ENCODE measurements at regions not wholly inside any gene's neighbourhood (a gene's known extent, or its start where the extent isn't known, plus 50 kb on each side); places are given as distances from the start of the nearest gene placed in this dataset.

- Histone ChIP-seq H3K9me3 (no peaks in the 10 kb centered on the region), H3K36me3 (no peaks in the 10 kb centered on the region), H3K27ac (no peak overlapping the region), H3K4me3 (no peak overlapping the region), H3K27me3 (no peaks in the 10 kb centered on the region), H3K4me1 (peaks cover 0 to 11% (median 4%) of the 10 kb centered on the region in 4 donors)
- no peak for DNase-seq
- WGBS (ENCODE audit: insufficient coverage, low coverage, low lambda C conversion rate, missing lambda C conversion rate) = 74% methylated on average over 7 of the region's 7 CpGs
- TF ChIP-seq POLR2A (IDR thresholded peaks at IDR 0.05) (no peak), CTCF (IDR thresholded peaks at IDR 0.05) (no peak)
- intact Hi-C loops (cut with DNase I) = no loop called here
- ATAC-seq = no peak
These were observed 778.1 kb upstream of the WWC1 start for GRCh38 chr5:167513381-167513780.

- no peaks in the 10 kb centered on the region for H3K9me3 ChIP-seq
- whole genome bisulfite sequencing (ENCODE audit: insufficient coverage, low coverage, low lambda C conversion rate, missing lambda C conversion rate) = 87% methylated on average over 2 of the region's 2 CpGs
- TF ChIP-seq CTCF (IDR thresholded peaks at IDR 0.05) (no peak), POLR2A (IDR thresholded peaks at IDR 0.05) (no peak)
- intact Hi-C loops (cut with DNase I) = no loop called here
- H3K36me3 ChIP-seq = no peaks in the 10 kb centered on the region
- no peak overlapping the region for H3K27ac ChIP-seq
- DNase-seq (peak; percentile 31 to 66 (median 49)), ATAC-seq (peak; percentile 59 to 83 (median 67))
- H3K27me3 ChIP-seq = no peaks in the 10 kb centered on the region
- no peak overlapping the region for H3K4me3 ChIP-seq
- peaks cover 0 to 11% (median 4%) of the 10 kb centered on the region in 4 donors for H3K4me1 ChIP-seq
These were observed 777.0 kb upstream of the WWC1 start for GRCh38 chr5:167514461-167514860.

DNA sequence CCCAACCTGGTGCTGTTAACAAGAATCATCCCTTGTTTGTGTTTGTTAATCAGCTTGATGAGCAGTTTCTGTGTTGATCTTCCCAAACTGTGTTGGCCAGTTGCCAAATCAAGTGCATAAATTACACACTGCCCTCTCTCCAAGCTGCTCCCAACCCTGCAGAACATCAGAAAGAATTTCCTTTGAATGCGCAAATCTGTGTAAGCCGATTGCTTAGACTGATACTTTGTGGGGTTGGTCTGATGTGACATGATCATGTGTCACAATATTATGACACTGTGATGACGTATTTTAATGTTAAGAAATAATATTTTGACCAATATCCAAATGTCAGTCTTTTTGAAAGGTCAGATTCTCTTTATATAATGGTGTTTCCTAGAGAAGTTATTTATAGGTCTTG is 766.4 kb upstream of the WWC1 start:
- ATAC-seq (no peak), DNase-seq (no peak)
- no peaks in the 10 kb centered on the region for H3K27me3 ChIP-seq
- no peak overlapping the region for H3K4me3 ChIP-seq
- TF ChIP-seq POLR2A (IDR thresholded peaks at IDR 0.05) (no peak), CTCF (IDR thresholded peaks at IDR 0.05) (no peak)
- H3K27ac ChIP-seq = no peak overlapping the region
- no peaks in the 10 kb centered on the region for H3K36me3 ChIP-seq
- H3K9me3 ChIP-seq = no peaks in the 10 kb centered on the region
- no peaks in the 10 kb centered on the region for H3K4me1 ChIP-seq
- intact Hi-C loops (cut with DNase I) = no loop called here
- 78% methylated on average over 3 of the region's 3 CpGs for WGBS (ENCODE audit: insufficient coverage, low coverage, low lambda C conversion rate, missing lambda C conversion rate)

GRCh38 chr5:167528651-167529050 is 762.8 kb upstream of the WWC1 start:
- Histone ChIP-seq H3K9me3 (no peaks in the 10 kb centered on the region), H3K4me1 (no peaks in the 10 kb centered on the region), H3K27me3 (no peaks in the 10 kb centered on the region), H3K4me3 (no peak overlapping the region), H3K36me3 (no peaks in the 10 kb centered on the region), H3K27ac (no peak overlapping the region)
- no peak for ATAC-seq
- WGBS (ENCODE audit: insufficient coverage, low coverage, low lambda C conversion rate, missing lambda C conversion rate) = 76% methylated on average over 6 of the region's 6 CpGs
- intact Hi-C loops (cut with DNase I) = no loop called here
- no peak for TF ChIP-seq CTCF (IDR thresholded peaks at IDR 0.05)
- TF ChIP-seq POLR2A (IDR thresholded peaks at IDR 0.05) = no peak
- no peak for DNase-seq

- no peaks in the 10 kb centered on the region for H3K36me3 ChIP-seq
- intact Hi-C loops (cut with DNase I) = no loop called here
- TF ChIP-seq POLR2A (IDR thresholded peaks at IDR 0.05) (no peak), CTCF (IDR thresholded peaks at IDR 0.05) (no peak)
- WGBS (ENCODE audit: insufficient coverage, low coverage, low lambda C conversion rate, missing lambda C conversion rate) = 68% methylated on average over 12 of the region's 13 CpGs
- DNase-seq (no peak), ATAC-seq (no peak)
- no peaks in the 10 kb centered on the region for H3K27me3 ChIP-seq
- H3K4me1 ChIP-seq = no peaks in the 10 kb centered on the region
- H3K9me3 ChIP-seq = no peaks in the 10 kb centered on the region
- H3K27ac ChIP-seq = no peak overlapping the region
- no peak overlapping the region for H3K4me3 ChIP-seq
These were observed 760.9 kb upstream of the WWC1 start for GRCh38 chr5:167530548-167530947.
